WTC11 (cell line): ENCODE measurements at regions not wholly inside any gene's neighbourhood (a gene's known extent, or its start where the extent isn't known, plus 50 kb on each side); places are given as distances from the start of the nearest gene placed in this dataset.

Experiments used
- ATAC-seq: fragments of 200-7000 bp; cut with Tn5 transposase; 2 replicates; pipeline ENCODE4 v1.10.0; 2021; ENCODE audit warnings: mild to moderate bottlenecking, moderate library complexity
- CTCF ChIA-PET: fragments of 300-600 bp; sonication (Branson Sonifier 250); formaldehyde crosslinking; loops from one replicate; lab custom pipeline; 2021; ENCODE audit warnings: antibody characterized with exemption; lab: Charles Lee
- POLR2A ChIA-PET: fragments of 350-600 bp; sonication (Branson Sonifier 250); formaldehyde crosslinking; loops from one replicate; lab custom pipeline; 2021; ENCODE audit warnings: antibody characterized with exemption; lab: Charles Lee
- DNase-seq: peaks from one replicate; pipeline ENCODE4 v3.0.0; 2021; ENCODE audit warnings: low spot score
- H3K27ac Mint-ChIP-seq: 2 replicates; pipeline ENCODE4 v1.8.0; 2021; ENCODE audit warnings: mixed read lengths
- H3K27me3 Mint-ChIP-seq: 2 replicates; pipeline ENCODE4 v1.8.0; 2021; ENCODE audit warnings: low read depth, mild to moderate bottlenecking, moderate library complexity, mixed read lengths
- H3K36me3 Mint-ChIP-seq: 2 replicates; pipeline ENCODE4 v1.8.0; 2021; ENCODE audit warnings: mixed read lengths
- H3K4me1 Mint-ChIP-seq: 2 replicates; pipeline ENCODE4 v1.8.0; 2022; ENCODE audit warnings: mixed read lengths
- H3K4me3 Mint-ChIP-seq: 2 replicates; pipeline ENCODE4 v1.8.0; 2021; ENCODE audit warnings: mild to moderate bottlenecking, moderate library complexity, mixed read lengths
- H3K9me3 Mint-ChIP-seq: 2 replicates; pipeline ENCODE4 v1.8.0; 2021; ENCODE audit warnings: mixed read lengths
- AR ChIP-seq: fragments of 250-450 bp; sonication (Bioruptor Pico); IDR thresholded peaks from 2 replicates; pipeline ENCODE4 v1.9.0; 2021; ENCODE audit warnings: mild to moderate bottlenecking
- CDX4 ChIP-seq: fragments of 250-450 bp; sonication (Bioruptor Pico); IDR thresholded peaks from 2 replicates; pipeline ENCODE4 v1.9.0; 2021; ENCODE audit warnings: moderate library complexity, mild to moderate bottlenecking, inconsistent platforms, borderline replicate concordance
- E2F4 ChIP-seq: sonication (generic); formaldehyde crosslinking; IDR thresholded peaks from 2 replicates; pipeline ENCODE4 v1.8.1; 2022; ENCODE audit warnings: low read depth, mild to moderate bottlenecking, moderate library complexity, missing genetic modification reagents, borderline replicate concordance
- ESRRA ChIP-seq: sonication (generic); formaldehyde crosslinking; IDR thresholded peaks from 2 replicates; pipeline ENCODE4 v1.8.1; 2022; ENCODE audit warnings: mild to moderate bottlenecking, missing genetic modification reagents, borderline replicate concordance
- FOXJ3 ChIP-seq: sonication (generic); formaldehyde crosslinking; IDR thresholded peaks from 2 replicates; pipeline ENCODE4 v1.9.0; 2021; ENCODE audit warnings: missing genetic modification reagents, mild to moderate bottlenecking, borderline replicate concordance
- FOXK1 ChIP-seq: sonication (generic); formaldehyde crosslinking; IDR thresholded peaks from 2 replicates; pipeline ENCODE4 v1.8.0; 2022; ENCODE audit warnings: mild to moderate bottlenecking, moderate library complexity, missing genetic modification reagents
- HMGXB4 ChIP-seq: sonication (generic); formaldehyde crosslinking; IDR thresholded peaks from 2 replicates; pipeline ENCODE4 v1.8.1; 2023; ENCODE audit warnings: mild to moderate bottlenecking, moderate library complexity, missing genetic modification reagents
- IRF2 ChIP-seq: sonication (generic); formaldehyde crosslinking; IDR thresholded peaks from 2 replicates; pipeline ENCODE4 v1.8.0; 2022; ENCODE audit warnings: low read depth, missing genetic modification reagents, borderline replicate concordance
- NFATC4 ChIP-seq: fragments of 250-450 bp; sonication (Bioruptor Pico); IDR thresholded peaks from 2 replicates; pipeline ENCODE4 v1.9.0; 2021; ENCODE audit warnings: mild to moderate bottlenecking
- PRDM15 ChIP-seq: sonication (generic); formaldehyde crosslinking; IDR thresholded peaks from 2 replicates; pipeline ENCODE4 v1.8.0; 2022; ENCODE audit warnings: missing genetic modification reagents
- PREB ChIP-seq: sonication (generic); formaldehyde crosslinking; IDR thresholded peaks from 2 replicates; pipeline ENCODE4 v1.8.1; 2022; ENCODE audit warnings: mild to moderate bottlenecking, missing genetic modification reagents, moderate library complexity, borderline replicate concordance
- PRRX2 ChIP-seq: fragments of 250-450 bp; sonication (Bioruptor Pico); IDR thresholded peaks from 2 replicates; pipeline ENCODE4 v1.8.0; 2021; ENCODE audit warnings: mild to moderate bottlenecking
- SP1 ChIP-seq: sonication (generic); formaldehyde crosslinking; conservative IDR thresholded peaks from 2 replicates; pipeline ENCODE4 v1.8.1; 2022; ENCODE audit warnings: missing genetic modification reagents
- TEAD1 ChIP-seq: sonication (generic); formaldehyde crosslinking; IDR thresholded peaks from 2 replicates; pipeline ENCODE4 v1.8.0; 2022; ENCODE audit warnings: mild to moderate bottlenecking, missing genetic modification reagents
- ZBTB21 ChIP-seq: sonication (generic); formaldehyde crosslinking; IDR thresholded peaks from 2 replicates; pipeline ENCODE4 v1.8.1; 2023; ENCODE audit warnings: mild to moderate bottlenecking, missing genetic modification reagents, borderline replicate concordance
- ZMAT4 ChIP-seq: fragments of 250-450 bp; sonication (Bioruptor Pico); IDR thresholded peaks from 2 replicates; pipeline ENCODE4 v1.9.0; 2021; ENCODE audit warnings: mild to moderate bottlenecking
- ZNF423 ChIP-seq: fragments of 250-450 bp; sonication (Bioruptor Pico); IDR thresholded peaks from 2 replicates; pipeline ENCODE4 v2.1.2; 2022; ENCODE audit warnings: mild to moderate bottlenecking, moderate library complexity
- ZNF671 ChIP-seq: fragments of 250-450 bp; sonication (Bioruptor Pico); IDR thresholded peaks from 2 replicates; pipeline ENCODE4 v1.8.0; 2021; ENCODE audit warnings: mild to moderate bottlenecking

GRCh38 chrX:36950495-36951253 is 57.5 kb upstream of the FAM47C start:
- H3K27me3 Mint-ChIP-seq = peaks cover 79% of the 10 kb centered on the region
- peaks cover 24% of the 10 kb centered on the region for H3K4me1 Mint-ChIP-seq
- H3K4me3 Mint-ChIP-seq = peak overlapping the region; percentile 52
- POLR2A ChIA-PET = no interaction called here
- 0 out of 2 replicates have a peak, but pooled peaks have one; percentile 62 for TF ChIP-seq AR
- no peak for TF ChIP-seq CDX4 (CRISPR knock-in tag)
- TF ChIP-seq E2F4 (CRISPR knock-in tag) = no peak
- peak; percentile 34; the same call in 1 of the 2 replicates for TF ChIP-seq NFATC4 (CRISPR knock-in tag)
- 0 out of 2 replicates have a peak, but pooled peaks have one; percentile 21 for TF ChIP-seq SP1 (CRISPR knock-in tag)
- TF ChIP-seq ZNF423 (CRISPR knock-in tag) = no peak
- peak; percentile 72; the same call in 1 of the 2 replicates for TF ChIP-seq ZNF671 (CRISPR knock-in tag)
- TF ChIP-seq ZMAT4 (CRISPR knock-in tag) = peak; percentile 66; the same call in 1 of the 2 replicates
- 0 out of 2 replicates have a peak, but pooled peaks have one; percentile 48 for TF ChIP-seq PRRX2 (CRISPR knock-in tag)
- TF ChIP-seq FOXK1 (CRISPR knock-in tag) = 0 out of 2 replicates have a peak, but pooled peaks have one; percentile 16
- ATAC-seq (peak; percentile 97), DNase-seq (peak; percentile 11)
- peak overlapping the region; percentile 49; the same call in 1 of the 2 replicates for H3K27ac Mint-ChIP-seq
- no peaks in the 10 kb centered on the region; the same call in 1 of the 2 replicates for H3K9me3 Mint-ChIP-seq
- CTCF ChIA-PET = interaction anchor here (1.0 kb wide), 1 partner anchor 12 kb away, joined by 3 read pairs; no protein-coding TSS in a partner anchor
- H3K36me3 Mint-ChIP-seq = no peaks in the 10 kb centered on the region

- ChIA-PET POLR2A (no interaction called here), CTCF (no interaction called here)
- Mint-ChIP-seq H3K27ac (no peak overlapping the region), H3K9me3 (no peaks in the 10 kb centered on the region), H3K4me1 (peaks cover 15% of the 10 kb centered on the region), H3K27me3 (peaks cover 77% of the 10 kb centered on the region), H3K36me3 (no peaks in the 10 kb centered on the region), H3K4me3 (peak overlapping the region; percentile 80)
- DNase-seq (peak; percentile 57), ATAC-seq (peak; percentile 96)
- TF ChIP-seq HMGXB4 (CRISPR knock-in tag) = no peak
- no peak for TF ChIP-seq FOXK1 (CRISPR knock-in tag)
- no peak for TF ChIP-seq NFATC4 (CRISPR knock-in tag)
- TF ChIP-seq CDX4 (CRISPR knock-in tag) = no peak
- no peak for TF ChIP-seq PREB (CRISPR knock-in tag)
- no peak for TF ChIP-seq ZBTB21 (CRISPR knock-in tag)
- TF ChIP-seq TEAD1 (CRISPR knock-in tag) = no peak
- no peak for TF ChIP-seq ESRRA (CRISPR knock-in tag)
- TF ChIP-seq IRF2 (CRISPR knock-in tag) = no peak
- peak; percentile 53; the same call in 1 of the 2 replicates for TF ChIP-seq PRDM15 (CRISPR knock-in tag)
- TF ChIP-seq FOXJ3 (CRISPR knock-in tag) = no peak
Observed at GRCh38 chrX:36957425-36958328, 50.5 kb upstream of the FAM47C start.
